IPS-NIHi7 (cell line): ENCODE measurements at regions not wholly inside any gene's neighbourhood (a gene's known extent, or its start where the extent isn't known, plus 50 kb on each side); places are given as distances from the start of the nearest gene placed in this dataset.

Experiments used
- DNase-seq: peaks from one replicate; pipeline ENCODE4 v3.0.0; 2012; ENCODE audit warnings: mixed read lengths; ENCODE audit errors: extremely low spot score

- no peak for DNase-seq
These were observed 93.4 kb downstream of the ABHD5 start for GRCh38 chr3:43783987-43784639.

- no peak for DNase-seq
These were observed 93.9 kb downstream of the ABHD5 start for GRCh38 chr3:43784640-43785011.

GRCh38 chr3:43785551-43785950, 94.8 kb downstream of the ABHD5 start:
- DNase-seq = no peak

GRCh38 chr3:43786102-43786501, 95.4 kb downstream of the ABHD5 start:
- DNase-seq = no peak

GRCh38 chr3:43786526-43787305, 96.0 kb downstream of the ABHD5 start:
- DNase-seq = no peak

- no peak for DNase-seq
These were observed 96.6 kb downstream of the ABHD5 start for GRCh38 chr3:43787330-43787729.

- no peak for DNase-seq
These were observed 98.3 kb downstream of the ABHD5 start for GRCh38 chr3:43789028-43789427.

- no peak for DNase-seq
These were observed 99.3 kb downstream of the ABHD5 start for GRCh38 chr3:43790060-43790459.

- DNase-seq = no peak
These were observed 99.7 kb downstream of the ABHD5 start for GRCh38 chr3:43790476-43790875.

GRCh38 chr3:43791246-43791645, 100.5 kb downstream of the ABHD5 start:
- no peak for DNase-seq

- DNase-seq = no peak
These were observed 102.2 kb downstream of the ABHD5 start for GRCh38 chr3:43792904-43793303.

- no peak for DNase-seq
These were observed 103.1 kb downstream of the ABHD5 start for GRCh38 chr3:43793648-43794372.

GRCh38 chr3:43794776-43795175, 104.0 kb downstream of the ABHD5 start:
- no peak for DNase-seq

- DNase-seq = no peak
These were observed 104.8 kb downstream of the ABHD5 start for GRCh38 chr3:43795491-43795890.

GRCh38 chr3:43796041-43796596, 105.4 kb downstream of the ABHD5 start:
- DNase-seq = no peak

GRCh38 chr3:43797794-43798193, 107.1 kb downstream of the ABHD5 start:
- DNase-seq = no peak

GRCh38 chr3:43810797-43811196, 120.1 kb downstream of the ABHD5 start:
- no peak for DNase-seq

GRCh38 chr3:43814461-43814860, 123.7 kb downstream of the ABHD5 start:
- no peak for DNase-seq

GRCh38 chr3:43816372-43816771, 125.6 kb downstream of the ABHD5 start:
- DNase-seq = no peak

- no peak for DNase-seq
These were observed 126.3 kb downstream of the ABHD5 start for GRCh38 chr3:43817064-43817463.

- DNase-seq = no peak
These were observed 127.1 kb downstream of the ABHD5 start for GRCh38 chr3:43817825-43818224.

GRCh38 chr3:43818229-43818628, 127.5 kb downstream of the ABHD5 start:
- DNase-seq = no peak
